CD4-positive, CD25-positive, alpha-beta regulatory T cell (primary cell): ENCODE measurements at regions not wholly inside any gene's neighbourhood (a gene's known extent, or its start where the extent isn't known, plus 50 kb on each side); places are given as distances from the start of the nearest gene placed in this dataset.

Source experiments
- ATAC-seq, 2 donors: fragments of 150-1000 bp; cut with Tn5 transposase; one replicate each; pipeline ENCODE4 v1.10.0; 2021; ENCODE audit warnings: low read depth in 2 of 2, moderate number of reproducible peaks in 2 of 2, moderate library complexity in 1 of 2
- DNase-seq, 3 donors: peaks; one replicate each; pipeline versions ENCODE4 v3.0.0 to v3.0.0-alpha.2; 2012 to 2022; ENCODE audit warnings: mixed read lengths in 1 of 3
- H3K27ac ChIP-seq: one replicate; pipeline ENCODE4 v1.7.0; 2013; ENCODE audit warnings: mild to moderate bottlenecking, low read length; ENCODE audit not compliant: insufficient read depth, poor library complexity, severe bottlenecking
- H3K27me3 ChIP-seq: one replicate; pipeline ENCODE4 v1.7.0; 2013; ENCODE audit warnings: low read length; ENCODE audit not compliant: control insufficient read depth, insufficient read depth
- H3K36me3 ChIP-seq: one replicate; pipeline ENCODE4 v1.7.0; 2013; ENCODE audit warnings: mild to moderate bottlenecking, low read length, moderate library complexity; ENCODE audit not compliant: control insufficient read depth, insufficient read depth
- H3K4me1 ChIP-seq: 2 replicates; pipeline ENCODE4 v1.7.0; 2013; ENCODE audit warnings: mild to moderate bottlenecking, low read length; ENCODE audit not compliant: insufficient read depth, control insufficient read depth, poor library complexity, severe bottlenecking
- H3K4me3 ChIP-seq: one replicate; pipeline ENCODE4 v1.7.0; 2013; ENCODE audit warnings: low read depth, mild to moderate bottlenecking, low read length, moderate library complexity
- H3K9me3 ChIP-seq, 2 experiments: 1 replicate in 1 of 2; 2 replicates in 1 of 2; pipeline ENCODE4 v1.7.0; 2013; ENCODE audit warnings: low read length in 2 of 2, mild to moderate bottlenecking in 1 of 2, moderate library complexity in 1 of 2; ENCODE audit not compliant: control insufficient read depth in 2 of 2
- H3K27ac Mint-ChIP-seq, 3 donors: one replicate each; pipeline ENCODE4 v1.8.0; 2020 to 2022; ENCODE audit warnings: mild to moderate bottlenecking in 3 of 3, mixed read lengths in 3 of 3, moderate library complexity in 2 of 3
- H3K27me3 Mint-ChIP-seq: one replicate; pipeline ENCODE4 v1.8.0; 2022; ENCODE audit warnings: mild to moderate bottlenecking, mixed read lengths
- H3K36me3 Mint-ChIP-seq: one replicate; pipeline ENCODE4 v1.8.0; 2020; ENCODE audit warnings: mixed read lengths
- H3K4me1 Mint-ChIP-seq, 4 donors: one replicate each; pipeline ENCODE4 v1.8.0; 2020 to 2022; ENCODE audit warnings: mixed read lengths in 4 of 4, mild to moderate bottlenecking in 1 of 4
- H3K4me3 Mint-ChIP-seq, 4 donors: one replicate each; pipeline ENCODE4 v1.8.0; 2020 to 2022; ENCODE audit warnings: mild to moderate bottlenecking in 4 of 4, mixed read lengths in 4 of 4, moderate library complexity in 3 of 4
- H3K9me3 Mint-ChIP-seq, 7 donors: one replicate each; pipeline ENCODE4 v1.8.0; 2020 to 2022; ENCODE audit warnings: mixed read lengths in 7 of 7, mild to moderate bottlenecking in 3 of 7, moderate library complexity in 2 of 7

GRCh38 chr20:58593880-58594638 is 57.0 kb upstream of the STX16 start:
- H3K36me3 ChIP-seq = no peaks in the 10 kb centered on the region
- H3K4me3 Mint-ChIP-seq = no peak overlapping the region
- H3K27me3 ChIP-seq = no peaks in the 10 kb centered on the region
- no peak overlapping the region for H3K27ac ChIP-seq
- ATAC-seq = no peak
- no peak overlapping the region for H3K4me3 ChIP-seq
- H3K27ac Mint-ChIP-seq = no peak overlapping the region
- H3K27me3 Mint-ChIP-seq = peaks cover 6% of the 10 kb centered on the region
- no peaks in the 10 kb centered on the region for H3K4me1 Mint-ChIP-seq
- peaks cover 0 to 1% (median 0%) of the 10 kb centered on the region in 7 donors for H3K9me3 Mint-ChIP-seq
- no peak for DNase-seq
- H3K9me3 ChIP-seq = no peaks in the 10 kb centered on the region
- H3K4me1 ChIP-seq = no peaks in the 10 kb centered on the region
- no peaks in the 10 kb centered on the region for H3K36me3 Mint-ChIP-seq

DNA sequence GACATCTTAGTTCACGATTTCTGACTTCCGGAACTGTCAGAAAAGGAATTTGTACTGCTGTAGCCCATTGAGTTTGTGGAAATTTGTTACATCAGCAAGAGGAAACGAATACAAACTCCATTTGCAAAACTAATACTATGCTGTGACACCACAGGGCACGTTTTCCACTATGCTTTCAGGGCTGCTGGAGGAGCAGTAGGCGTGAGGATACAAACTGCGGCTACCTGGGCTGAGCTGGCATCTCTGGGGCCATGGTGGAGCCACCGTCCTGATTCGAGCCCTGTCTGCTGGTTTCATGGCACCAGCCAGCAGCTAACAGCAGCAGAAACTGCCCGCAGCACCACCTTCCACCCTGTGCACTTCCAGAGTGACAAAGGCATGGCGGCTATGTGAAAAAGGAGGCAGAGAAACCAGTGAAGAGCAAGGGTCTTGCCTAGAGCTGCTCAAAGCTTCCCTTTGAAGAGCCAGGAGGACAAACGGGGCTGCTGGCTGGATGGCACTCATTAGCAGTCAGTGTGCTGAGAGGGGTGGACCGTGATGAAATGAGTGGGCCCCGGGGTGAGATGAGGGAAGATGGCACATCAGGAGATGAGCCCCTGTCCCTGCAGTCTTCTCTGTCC is 58.9 kb upstream of the STX16 start:
- no peaks in the 10 kb centered on the region for H3K4me1 ChIP-seq
- no peak overlapping the region for H3K4me3 ChIP-seq
- Mint-ChIP-seq H3K36me3 (no peaks in the 10 kb centered on the region), H3K27ac (peak overlapping the region in 1 of 3 donors; percentile 22), H3K27me3 (peaks cover 10% of the 10 kb centered on the region), H3K9me3 (peaks cover 0 to 1% (median 0%) of the 10 kb centered on the region in 7 donors), H3K4me3 (no peak overlapping the region), H3K4me1 (no peaks in the 10 kb centered on the region)
- no peaks in the 10 kb centered on the region for H3K36me3 ChIP-seq
- DNase-seq = no peak
- no peaks in the 10 kb centered on the region for H3K9me3 ChIP-seq
- H3K27me3 ChIP-seq = no peaks in the 10 kb centered on the region
- H3K27ac ChIP-seq = no peak overlapping the region
- ATAC-seq = no peak

GRCh38 chr20:58590679-58591473 is 60.2 kb upstream of the STX16 start:
- no peak overlapping the region for H3K4me3 Mint-ChIP-seq
- no peak overlapping the region for H3K27ac Mint-ChIP-seq
- no peaks in the 10 kb centered on the region for H3K4me1 Mint-ChIP-seq
- Histone ChIP-seq H3K9me3 (no peaks in the 10 kb centered on the region), H3K27me3 (no peaks in the 10 kb centered on the region), H3K36me3 (no peaks in the 10 kb centered on the region), H3K4me1 (no peaks in the 10 kb centered on the region), H3K4me3 (no peak overlapping the region), H3K27ac (no peak overlapping the region)
- H3K9me3 Mint-ChIP-seq = peaks cover 0 to 2% (median 0%) of the 10 kb centered on the region in 7 donors
- peaks cover 10% of the 10 kb centered on the region for H3K27me3 Mint-ChIP-seq
- DNase-seq (no peak), ATAC-seq (no peak)
- no peaks in the 10 kb centered on the region for H3K36me3 Mint-ChIP-seq

GRCh38 chr20:58587467-58587866 is 63.6 kb upstream of the STX16 start:
- H3K27ac ChIP-seq = no peak overlapping the region
- H3K36me3 ChIP-seq = no peaks in the 10 kb centered on the region
- Mint-ChIP-seq H3K4me3 (no peak overlapping the region), H3K36me3 (no peaks in the 10 kb centered on the region), H3K9me3 (peaks cover 0 to 7% (median 0%) of the 10 kb centered on the region in 7 donors), H3K27ac (no peak overlapping the region), H3K27me3 (peaks cover 13% of the 10 kb centered on the region), H3K4me1 (no peaks in the 10 kb centered on the region)
- ATAC-seq (no peak), DNase-seq (no peak)
- no peaks in the 10 kb centered on the region for H3K9me3 ChIP-seq
- no peaks in the 10 kb centered on the region for H3K4me1 ChIP-seq
- H3K4me3 ChIP-seq = no peak overlapping the region
- H3K27me3 ChIP-seq = no peaks in the 10 kb centered on the region

DNA sequence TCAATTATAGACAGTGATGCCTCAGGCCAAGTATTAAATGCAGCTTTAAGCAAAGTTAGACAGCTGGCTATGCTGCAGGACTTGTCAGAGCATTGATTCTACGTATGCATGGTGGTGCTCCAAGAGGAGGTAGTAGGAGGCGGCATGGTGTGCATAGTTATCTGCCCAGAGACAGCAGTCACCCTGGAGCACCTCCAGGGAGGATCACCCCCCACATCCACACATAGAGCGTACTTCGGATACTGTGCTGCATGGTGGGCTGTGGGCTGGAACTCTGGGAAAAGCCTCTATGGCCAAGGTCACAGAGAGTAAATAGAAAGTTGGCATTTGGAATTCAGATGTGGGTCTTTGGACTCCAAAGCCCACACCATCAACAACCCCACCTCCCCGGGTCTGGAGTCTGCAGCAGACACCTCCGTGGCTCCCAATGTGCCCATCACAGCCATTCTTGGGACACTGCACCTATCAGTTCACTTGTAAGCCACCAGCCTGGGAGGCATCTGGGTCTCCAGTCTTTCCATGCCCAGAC is 64.5 kb upstream of the STX16 start:
- H3K27ac Mint-ChIP-seq = peak overlapping the region in 1 of 3 donors; percentile 55
- DNase-seq (no peak), ATAC-seq (no peak)
- H3K4me1 Mint-ChIP-seq = no peaks in the 10 kb centered on the region
- no peaks in the 10 kb centered on the region for H3K9me3 ChIP-seq
- no peak overlapping the region for H3K4me3 ChIP-seq
- no peak overlapping the region for H3K4me3 Mint-ChIP-seq
- H3K36me3 ChIP-seq = no peaks in the 10 kb centered on the region
- peaks cover 0 to 8% (median 2%) of the 10 kb centered on the region in 7 donors for H3K9me3 Mint-ChIP-seq
- peaks cover 15% of the 10 kb centered on the region for H3K27me3 Mint-ChIP-seq
- H3K36me3 Mint-ChIP-seq = no peaks in the 10 kb centered on the region
- no peaks in the 10 kb centered on the region for H3K4me1 ChIP-seq
- no peaks in the 10 kb centered on the region for H3K27me3 ChIP-seq
- no peak overlapping the region for H3K27ac ChIP-seq

GRCh38 chr20:58585753-58586540 is 65.1 kb upstream of the STX16 start:
- no peak for ATAC-seq

More at GRCh38 chr20:58585753-58586540, 65.1 kb upstream of the STX16 start:
- Histone ChIP-seq H3K9me3 (no peaks in the 10 kb centered on the region), H3K27ac (no peak overlapping the region), H3K4me1 (no peaks in the 10 kb centered on the region), H3K36me3 (no peaks in the 10 kb centered on the region), H3K27me3 (no peaks in the 10 kb centered on the region), H3K4me3 (no peak overlapping the region)
- Mint-ChIP-seq H3K27me3 (peaks cover 15% of the 10 kb centered on the region), H3K4me3 (no peak overlapping the region), H3K36me3 (no peaks in the 10 kb centered on the region), H3K9me3 (peaks cover 0 to 12% (median 2%) of the 10 kb centered on the region in 7 donors), H3K27ac (peak overlapping the region in 1 of 3 donors; percentile 55), H3K4me1 (no peaks in the 10 kb centered on the region)
- DNase-seq = no peak
